PC-9 (cell line): ENCODE measurements at regions not wholly inside any gene's neighbourhood (a gene's known extent, or its start where the extent isn't known, plus 50 kb on each side); places are given as distances from the start of the nearest gene placed in this dataset.

Source experiments
- BruUV-seq: library from RNA; stranded (reverse); fragments of 400-500 nt; replicated peaks from 2 replicates; lab custom pipeline; 2021; lab: Mats Ljungman, UMichigan
- CTCF ChIA-PET: fragments of 300-600 bp; sonication (Branson Sonifier 250); formaldehyde crosslinking; loops from one replicate; lab custom pipeline; 2022; ENCODE audit warnings: antibody characterized with exemption; lab: Charles Lee
- POLR2A ChIA-PET: fragments of 300-600 bp; sonication (Branson Sonifier 250); formaldehyde crosslinking; loops from one replicate; lab custom pipeline; 2022; ENCODE audit warnings: antibody characterized with exemption; ENCODE audit not compliant: unreplicated experiment; lab: Charles Lee
- DNase-seq, 2 experiments: peaks; one replicate each; pipeline versions ENCODE4 v3.0.0 to v3.0.0-alpha.2; 2015 to 2022; ENCODE audit warnings: mixed read lengths in 1 of 2
- H2AFZ ChIP-seq: fragments of 200-600 bp; sonication (generic); 2 replicates; pipeline ENCODE4 v1.8.1; 2017; ENCODE audit warnings: antibody characterized with exemption
- H3F3A ChIP-seq: fragments of 200-600 bp; sonication (generic); 2 replicates; pipeline ENCODE4 v1.8.1; 2017; ENCODE audit warnings: antibody characterized with exemption, mild to moderate bottlenecking, low read depth; ENCODE audit not compliant: insufficient read depth
- H3K27ac ChIP-seq: fragments of 200-600 bp; sonication (generic); 2 replicates; pipeline ENCODE4 v1.6.1; 2016; ENCODE audit warnings: mixed run types
- H3K27me3 ChIP-seq: fragments of 200-600 bp; sonication (generic); 2 replicates; pipeline ENCODE4 v1.6.1; 2016; ENCODE audit warnings: low read depth, mixed run types; ENCODE audit not compliant: insufficient read depth
- H3K36me3 ChIP-seq: fragments of 200-600 bp; sonication (generic); 2 replicates; pipeline ENCODE4 v1.6.1; 2016; ENCODE audit warnings: low read depth, mixed run types
- H3K4me1 ChIP-seq: fragments of 200-600 bp; sonication (generic); replicated peaks from 2 replicates; pipeline ENCODE4 v1.6.1; 2016; ENCODE audit warnings: mixed run types; ENCODE audit not compliant: insufficient read depth
- H3K4me2 ChIP-seq: fragments of 200-600 bp; sonication (generic); 2 replicates; pipeline ENCODE4 v1.6.1; 2017; ENCODE audit warnings: mixed run types
- H3K4me3 ChIP-seq: fragments of 200-600 bp; sonication (generic); 2 replicates; pipeline ENCODE4 v1.6.1; 2016; ENCODE audit warnings: mixed run types
- H3K79me2 ChIP-seq: fragments of 200-600 bp; sonication (generic); 2 replicates; pipeline ENCODE4 v1.6.1; 2017; ENCODE audit warnings: low read depth, mixed run types
- H3K9me2 ChIP-seq: fragments of 200-600 bp; sonication (generic); 2 replicates; pipeline ENCODE4 v1.8.1; 2017; ENCODE audit warnings: mild to moderate bottlenecking; ENCODE audit not compliant: insufficient read depth
- H3K9me3 ChIP-seq: fragments of 200-600 bp; sonication (generic); 2 replicates; pipeline ENCODE4 v1.8.1; 2016; ENCODE audit warnings: low read depth; ENCODE audit not compliant: insufficient read depth
- H4K20me1 ChIP-seq: fragments of 200-600 bp; sonication (generic); 2 replicates; pipeline ENCODE4 v1.8.1; 2017; ENCODE audit not compliant: insufficient read depth
- EZH2 ChIP-seq: fragments of 200-600 bp; sonication (generic); IDR thresholded peaks from 2 replicates; pipeline ENCODE4 v1.8.0; 2017; ENCODE audit warnings: antibody characterized with exemption, low read depth
- intact Hi-C: fragments of 100-400 bp; cut with micrococcal nuclease; formaldehyde crosslinking; loops from one replicate; pipeline ENCODE4 v1.10.0; 2022; ENCODE audit not compliant: unreplicated experiment
- TF ChIP-seq, protein P1 (sequence below): fragments of 200-600 bp; sonication (generic); conservative IDR thresholded peaks from 2 replicates; pipeline ENCODE4 v1.6.1; 2017; ENCODE audit warnings: mixed run types, antibody characterized with exemption, mild to moderate bottlenecking, moderate library complexity

- TF ChIP-seq EZH2, result no peak
- TF ChIP-seq, protein P1, sequence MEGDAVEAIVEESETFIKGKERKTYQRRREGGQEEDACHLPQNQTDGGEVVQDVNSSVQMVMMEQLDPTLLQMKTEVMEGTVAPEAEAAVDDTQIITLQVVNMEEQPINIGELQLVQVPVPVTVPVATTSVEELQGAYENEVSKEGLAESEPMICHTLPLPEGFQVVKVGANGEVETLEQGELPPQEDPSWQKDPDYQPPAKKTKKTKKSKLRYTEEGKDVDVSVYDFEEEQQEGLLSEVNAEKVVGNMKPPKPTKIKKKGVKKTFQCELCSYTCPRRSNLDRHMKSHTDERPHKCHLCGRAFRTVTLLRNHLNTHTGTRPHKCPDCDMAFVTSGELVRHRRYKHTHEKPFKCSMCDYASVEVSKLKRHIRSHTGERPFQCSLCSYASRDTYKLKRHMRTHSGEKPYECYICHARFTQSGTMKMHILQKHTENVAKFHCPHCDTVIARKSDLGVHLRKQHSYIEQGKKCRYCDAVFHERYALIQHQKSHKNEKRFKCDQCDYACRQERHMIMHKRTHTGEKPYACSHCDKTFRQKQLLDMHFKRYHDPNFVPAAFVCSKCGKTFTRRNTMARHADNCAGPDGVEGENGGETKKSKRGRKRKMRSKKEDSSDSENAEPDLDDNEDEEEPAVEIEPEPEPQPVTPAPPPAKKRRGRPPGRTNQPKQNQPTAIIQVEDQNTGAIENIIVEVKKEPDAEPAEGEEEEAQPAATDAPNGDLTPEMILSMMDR, result no peak
- POLR2A ChIA-PET, result no interaction called here
- H2AFZ ChIP-seq, result no peak overlapping the region
- H3K9me2 ChIP-seq, result no peaks in the 10 kb centered on the region
- H3K27me3 ChIP-seq, result no peaks in the 10 kb centered on the region
- no peak overlapping the region for H3K4me3 ChIP-seq
- CTCF ChIA-PET, result no interaction called here
- no peak for DNase-seq
- no peaks in the 10 kb centered on the region for H3K79me2 ChIP-seq
- BruUV-seq, result no TSS peak
- H3K4me2 ChIP-seq, result no peak overlapping the region
- no peaks in the 10 kb centered on the region for H3K9me3 ChIP-seq
- H4K20me1 ChIP-seq, result no peaks in the 10 kb centered on the region
- no peaks in the 10 kb centered on the region for H3F3A ChIP-seq
- intact Hi-C loops, result no loop called here
- no peak overlapping the region for H3K27ac ChIP-seq
- no peaks in the 10 kb centered on the region for H3K36me3 ChIP-seq
- H3K4me1 ChIP-seq, result no peaks in the 10 kb centered on the region; the same call in 1 of the 2 replicates
These were observed 297.8 kb upstream of the DACH1 start for GRCh38 chr13:72164811-72165210.

DNA sequence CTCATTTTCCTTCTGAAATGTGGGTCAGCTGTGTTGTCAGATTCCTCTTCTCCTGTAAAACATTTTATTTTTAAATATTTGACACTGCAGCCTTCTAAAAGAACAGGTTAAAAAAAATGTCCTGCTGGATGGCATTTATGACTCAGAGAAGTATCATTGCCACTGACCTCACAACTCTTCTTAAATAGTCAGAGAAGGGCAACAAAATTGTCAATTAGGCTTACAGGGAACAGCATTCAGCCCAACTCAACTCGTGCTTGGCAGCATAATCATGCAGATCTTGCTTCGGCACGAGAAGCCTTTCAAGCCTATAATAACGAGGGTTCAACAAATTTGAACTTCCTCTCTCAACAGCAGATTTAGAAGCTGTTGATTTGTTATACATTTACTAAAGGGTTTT lies 296.7 kb upstream of the DACH1 start:
- Histone ChIP-seq H3K27ac (no peak overlapping the region), H2AFZ (no peak overlapping the region), H3K27me3 (no peaks in the 10 kb centered on the region), H3K4me2 (no peak overlapping the region), H3K36me3 (no peaks in the 10 kb centered on the region), H3K9me3 (no peaks in the 10 kb centered on the region), H4K20me1 (no peaks in the 10 kb centered on the region), H3K4me1 (no peaks in the 10 kb centered on the region; the same call in 1 of the 2 replicates), H3K4me3 (no peak overlapping the region), H3K79me2 (no peaks in the 10 kb centered on the region), H3K9me2 (no peaks in the 10 kb centered on the region), H3F3A (no peaks in the 10 kb centered on the region)
- intact Hi-C loops, result no loop called here
- POLR2A ChIA-PET, result no interaction called here
- TF ChIP-seq EZH2, result no peak
- TF ChIP-seq, protein P1, result no peak
- BruUV-seq, result no TSS peak
- no peak for DNase-seq
- CTCF ChIA-PET, result no interaction called here

GRCh38 chr13:72160977-72161376 lies 294.0 kb upstream of the DACH1 start:
- no peaks in the 10 kb centered on the region for H4K20me1 ChIP-seq
- CTCF ChIA-PET, result no interaction called here
- no peak overlapping the region for H3K4me3 ChIP-seq
- no peaks in the 10 kb centered on the region for H3K79me2 ChIP-seq
- no peak for DNase-seq
- BruUV-seq, result no TSS peak
- H3K4me1 ChIP-seq, result no peaks in the 10 kb centered on the region; the same call in 1 of the 2 replicates
- no peak overlapping the region for H2AFZ ChIP-seq
- H3K27ac ChIP-seq, result no peak overlapping the region
- no peaks in the 10 kb centered on the region for H3K9me2 ChIP-seq
- H3K36me3 ChIP-seq, result no peaks in the 10 kb centered on the region
- intact Hi-C loops, result no loop called here
- H3K27me3 ChIP-seq, result no peaks in the 10 kb centered on the region
- H3K9me3 ChIP-seq, result no peaks in the 10 kb centered on the region
- no peak overlapping the region for H3K4me2 ChIP-seq
- TF ChIP-seq, protein P1, result no peak
- no peak for TF ChIP-seq EZH2
- POLR2A ChIA-PET, result no interaction called here
- H3F3A ChIP-seq, result no peaks in the 10 kb centered on the region
